COR-L47 (cell line): ENCODE measurements at regions not wholly inside any gene's neighbourhood (a gene's known extent, or its start where the extent isn't known, plus 50 kb on each side); places are given as distances from the start of the nearest gene placed in this dataset.
A peak's percentile ranks its signal among the peaks of the same experiment; 100 is the strongest.

Experiments used
- DNase-seq: peaks from one replicate; lab custom pipeline; 2025; lab: John Stamatoyannopoulos, UW

- DNase-seq = no peak
These were observed 310.7 kb upstream of the MYT1L start for GRCh38 chr2:2641541-2642410.

- DNase-seq = no peak
These were observed 309.7 kb upstream of the MYT1L start for GRCh38 chr2:2640818-2641217.

- no peak for DNase-seq
These were observed 309.3 kb upstream of the MYT1L start for GRCh38 chr2:2640371-2640770.

- no peak for DNase-seq
These were observed 308.4 kb upstream of the MYT1L start for GRCh38 chr2:2639251-2640139.

- DNase-seq = no peak
These were observed 307.6 kb upstream of the MYT1L start for GRCh38 chr2:2638547-2639220.

GRCh38 chr2:2636813-2637212 is 305.7 kb upstream of the MYT1L start:
- no peak for DNase-seq

- DNase-seq = no peak
These were observed 304.0 kb upstream of the MYT1L start for GRCh38 chr2:2635025-2635528.

- no peak for DNase-seq
These were observed 301.9 kb upstream of the MYT1L start for GRCh38 chr2:2633017-2633416.

GRCh38 chr2:2623939-2624338 is 292.9 kb upstream of the MYT1L start:
- no peak for DNase-seq

- no peak for DNase-seq
These were observed 290.8 kb upstream of the MYT1L start for GRCh38 chr2:2621855-2622254.

GRCh38 chr2:2620604-2621003 is 289.5 kb upstream of the MYT1L start:
- DNase-seq = no peak

GRCh38 chr2:2619995-2620394 is 288.9 kb upstream of the MYT1L start:
- DNase-seq = no peak

- no peak for DNase-seq
These were observed 283.4 kb upstream of the MYT1L start for GRCh38 chr2:2614452-2614851.

- DNase-seq = peak; percentile 88
These were observed 282.5 kb upstream of the MYT1L start for GRCh38 chr2:2613279-2614199.

GRCh38 chr2:2610751-2611150 is 279.7 kb upstream of the MYT1L start:
- DNase-seq = no peak

- DNase-seq = no peak
These were observed 269.3 kb upstream of the MYT1L start for GRCh38 chr2:2600366-2600765.

- DNase-seq = no peak
These were observed 268.4 kb upstream of the MYT1L start for GRCh38 chr2:2599441-2599840.

GRCh38 chr2:2597712-2598111 is 266.6 kb upstream of the MYT1L start:
- DNase-seq = no peak

- DNase-seq = no peak
These were observed 260.5 kb upstream of the MYT1L start for GRCh38 chr2:2591542-2591940.

GRCh38 chr2:2590841-2591541 is 259.9 kb upstream of the MYT1L start:
- DNase-seq = no peak

GRCh38 chr2:2590141-2590540 is 259.1 kb upstream of the MYT1L start:
- DNase-seq = no peak
